Mononuclear cell (primary cell): ENCODE measurements at regions not wholly inside any gene's neighbourhood (a gene's known extent, or its start where the extent isn't known, plus 50 kb on each side); places are given as distances from the start of the nearest gene placed in this dataset.
"Not testable (repeated sequence)": the region's sequence is repeated elsewhere in the genome, so short reads cannot be mapped to it uniquely, and the experiment has no call there.

Experiments used
- H3K27me3 ChIP-seq: 2 replicates; pipeline ENCODE4 v1.6.0; 2011; ENCODE audit warnings: low read length, control low read depth; ENCODE audit not compliant: insufficient read depth
- H3K4me1 ChIP-seq: 2 replicates; pipeline ENCODE4 v1.5.1; 2011; ENCODE audit warnings: mild to moderate bottlenecking, low read length, control low read depth; ENCODE audit not compliant: insufficient read depth
- H3K4me3 ChIP-seq: 2 replicates; pipeline ENCODE4 v1.5.1; 2011; ENCODE audit warnings: mild to moderate bottlenecking, low read length, moderate library complexity
- H3K9me3 ChIP-seq: 2 replicates; pipeline ENCODE4 v1.5.1; 2011; ENCODE audit warnings: low read depth, mild to moderate bottlenecking, control low read depth, low read length

- Histone ChIP-seq H3K4me1 (no peaks in the 10 kb centered on the region), H3K9me3 (no peaks in the 10 kb centered on the region), H3K4me3 (no peak overlapping the region), H3K27me3 (no peaks in the 10 kb centered on the region)
Observed at GRCh38 chr16:48041981-48042421, 113.8 kb downstream of the ABCC12 start.

- H3K4me3 ChIP-seq = no peak overlapping the region
- H3K9me3 ChIP-seq = no peaks in the 10 kb centered on the region
- H3K27me3 ChIP-seq = no peaks in the 10 kb centered on the region
- no peaks in the 10 kb centered on the region for H3K4me1 ChIP-seq
Observed at GRCh38 chr16:48035142-48035541, 120.7 kb downstream of the ABCC12 start.

- Histone ChIP-seq H3K27me3 (no peaks in the 10 kb centered on the region), H3K4me3 (no peak overlapping the region), H3K4me1 (no peaks in the 10 kb centered on the region), H3K9me3 (no peaks in the 10 kb centered on the region)
Observed at GRCh38 chr16:48030926-48031325, 124.9 kb downstream of the ABCC12 start.

- Histone ChIP-seq H3K4me1 (no peaks in the 10 kb centered on the region), H3K27me3 (no peaks in the 10 kb centered on the region), H3K9me3 (no peaks in the 10 kb centered on the region), H3K4me3 (no peak overlapping the region)
Observed at GRCh38 chr16:48029768-48030167, 126.0 kb downstream of the ABCC12 start.

- no peak overlapping the region for H3K4me3 ChIP-seq
- no peaks in the 10 kb centered on the region for H3K4me1 ChIP-seq
- H3K27me3 ChIP-seq = no peaks in the 10 kb centered on the region
- no peaks in the 10 kb centered on the region for H3K9me3 ChIP-seq
Observed at GRCh38 chr16:48025359-48025758, 130.4 kb downstream of the ABCC12 start.

GRCh38 chr16:48024042-48024441 is 131.8 kb downstream of the ABCC12 start:
- no peaks in the 10 kb centered on the region for H3K27me3 ChIP-seq
- no peaks in the 10 kb centered on the region for H3K9me3 ChIP-seq
- H3K4me1 ChIP-seq = no peaks in the 10 kb centered on the region
- H3K4me3 ChIP-seq = no peak overlapping the region

GRCh38 chr16:48022496-48022895 is 133.3 kb downstream of the ABCC12 start:
- Histone ChIP-seq H3K9me3 (no peaks in the 10 kb centered on the region), H3K4me3 (no peak overlapping the region), H3K27me3 (no peaks in the 10 kb centered on the region), H3K4me1 (no peaks in the 10 kb centered on the region)

- not testable (repeated sequence) for H3K4me1 ChIP-seq, H3K4me3 ChIP-seq, H3K27me3 ChIP-seq, H3K9me3 ChIP-seq
Observed at GRCh38 chr16:48020617-48021016, 135.2 kb downstream of the ABCC12 start.

GRCh38 chr16:48014349-48015135 is 141.3 kb downstream of the ABCC12 start:
- Histone ChIP-seq H3K27me3 (no peaks in the 10 kb centered on the region), H3K4me3 (no peak overlapping the region), H3K9me3 (no peaks in the 10 kb centered on the region), H3K4me1 (no peaks in the 10 kb centered on the region)

GRCh38 chr16:48013491-48013901 is 142.3 kb downstream of the ABCC12 start:
- Histone ChIP-seq H3K4me1 (no peaks in the 10 kb centered on the region), H3K27me3 (no peaks in the 10 kb centered on the region), H3K9me3 (no peaks in the 10 kb centered on the region), H3K4me3 (no peak overlapping the region)

GRCh38 chr16:48011878-48012658 is 143.7 kb downstream of the ABCC12 start:
- no peak overlapping the region for H3K4me3 ChIP-seq
- no peaks in the 10 kb centered on the region for H3K27me3 ChIP-seq
- no peaks in the 10 kb centered on the region for H3K4me1 ChIP-seq
- H3K9me3 ChIP-seq = no peaks in the 10 kb centered on the region

GRCh38 chr16:48011466-48011865 is 144.3 kb downstream of the ABCC12 start:
- no peak overlapping the region for H3K4me3 ChIP-seq
- H3K9me3 ChIP-seq = no peaks in the 10 kb centered on the region
- H3K4me1 ChIP-seq = no peaks in the 10 kb centered on the region
- no peaks in the 10 kb centered on the region for H3K27me3 ChIP-seq

GRCh38 chr16:48008011-48008525 is 147.7 kb downstream of the ABCC12 start:
- no peaks in the 10 kb centered on the region for H3K4me1 ChIP-seq

GRCh38 chr16:48004141-48004695 is 151.6 kb downstream of the ABCC12 start:
- no peaks in the 10 kb centered on the region for H3K9me3 ChIP-seq
- H3K4me1 ChIP-seq = no peaks in the 10 kb centered on the region
- no peak overlapping the region for H3K4me3 ChIP-seq
- no peaks in the 10 kb centered on the region for H3K27me3 ChIP-seq

More at GRCh38 chr16:48008011-48008525, 147.7 kb downstream of the ABCC12 start:
- Histone ChIP-seq H3K4me3 (no peak overlapping the region), H3K9me3 (no peaks in the 10 kb centered on the region), H3K27me3 (no peaks in the 10 kb centered on the region)

- Histone ChIP-seq H3K9me3 (no peaks in the 10 kb centered on the region), H3K4me1 (no peaks in the 10 kb centered on the region), H3K27me3 (no peaks in the 10 kb centered on the region), H3K4me3 (no peak overlapping the region)
Observed at GRCh38 chr16:48003206-48003907, 152.4 kb downstream of the ABCC12 start.
